ENCODE measurements at regions not wholly inside any gene's neighbourhood (a gene's known extent, or its start where the extent isn't known, plus 50 kb on each side); places are given as distances from the start of the nearest gene placed in this dataset.
"Not testable (repeated sequence)": the region's sequence is repeated elsewhere in the genome, so short reads cannot be mapped to it uniquely, and the experiment has no call there.

DNA sequence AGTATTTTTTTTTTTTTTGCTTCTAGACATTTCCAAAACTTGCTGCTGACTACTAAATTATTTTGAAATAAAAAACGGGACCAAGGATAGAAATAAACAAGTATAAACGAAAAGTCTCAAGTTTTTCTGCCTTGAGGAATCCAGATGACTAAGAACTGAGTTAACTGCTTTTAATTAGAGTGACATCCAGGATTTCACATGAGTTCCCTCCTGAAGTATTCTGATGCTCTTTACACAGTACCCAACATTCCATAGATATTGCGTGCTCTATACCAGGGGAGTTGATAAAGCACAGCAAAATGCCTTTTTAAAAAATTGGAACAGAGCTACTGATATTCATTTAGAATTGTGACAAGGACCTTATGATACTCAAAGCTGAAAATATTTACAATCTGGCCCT, 618.0 kb downstream of the CCDC85A start:
- DNase-seq (ENCODE audit: low spot score) = no peak

- DNase-seq (ENCODE audit: low spot score) = no peak
Measured at GRCh38 chr2:56803596-56803995, 619.8 kb downstream of the CCDC85A start.

GRCh38 chr2:56806924-56807323, 623.1 kb downstream of the CCDC85A start:
- DNase-seq (ENCODE audit: low spot score) = no peak

DNA sequence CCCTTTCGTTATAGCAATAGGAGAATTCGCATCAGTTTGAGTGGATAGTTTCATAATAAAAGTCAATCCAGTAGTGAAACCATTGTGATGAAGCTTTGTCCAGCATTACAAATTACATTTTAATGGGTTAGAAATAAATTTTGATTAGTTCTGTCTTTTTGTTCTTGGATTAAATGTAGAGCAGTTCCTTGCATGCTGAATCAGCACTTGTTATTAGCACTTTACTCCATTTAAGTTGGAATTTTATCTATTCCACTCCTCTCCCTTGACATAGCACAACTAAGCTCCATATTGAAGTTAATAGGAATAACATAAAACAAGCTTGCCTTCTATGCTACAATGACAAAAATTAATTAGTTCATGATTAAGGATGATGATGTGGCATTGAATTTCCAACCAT, 624.1 kb downstream of the CCDC85A start:
- DNase-seq (ENCODE audit: low spot score) = no peak

DNA sequence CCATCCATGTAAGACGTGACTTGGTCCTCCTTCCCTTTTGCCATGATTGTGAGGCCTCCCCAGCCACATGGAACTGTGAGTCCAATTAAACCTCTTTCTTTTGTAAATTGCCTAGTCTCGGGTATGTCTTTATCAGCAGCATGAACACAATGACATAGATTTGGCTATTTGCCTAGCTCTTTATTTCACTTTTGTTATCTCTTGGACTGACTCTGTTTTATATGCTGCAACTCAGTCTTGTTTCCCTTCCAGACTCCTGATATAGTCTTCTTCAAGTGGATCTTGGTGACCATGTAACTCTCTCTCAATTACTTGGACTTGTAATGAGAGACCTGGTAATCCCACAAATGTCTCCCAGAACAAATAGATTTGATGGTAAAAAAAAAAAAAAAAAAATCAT, 627.6 kb downstream of the CCDC85A start:
- DNase-seq (ENCODE audit: low spot score) = no peak

DNA sequence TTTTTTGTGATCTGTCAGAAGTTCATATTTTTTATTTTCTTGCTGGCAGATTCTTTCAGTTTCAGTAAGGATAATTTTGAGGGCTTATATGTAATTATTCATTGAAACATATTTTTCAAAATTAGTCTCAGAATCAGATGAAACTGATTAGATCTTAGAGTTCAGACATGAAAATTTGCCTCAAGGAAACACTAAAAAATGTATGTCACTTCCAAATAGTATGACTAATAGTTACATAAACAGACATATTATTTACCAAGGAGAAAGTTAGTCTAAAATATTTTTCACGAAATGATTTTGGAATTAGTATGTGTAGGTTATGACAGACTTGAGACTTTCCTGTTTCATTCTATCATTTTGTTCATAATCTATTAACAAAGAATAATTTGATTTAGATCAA, 628.6 kb downstream of the CCDC85A start:
- DNase-seq (ENCODE audit: low spot score) = no peak

- no peak for DNase-seq (ENCODE audit: low spot score)
Measured at GRCh38 chr2:56813490-56813889, 629.7 kb downstream of the CCDC85A start.

DNA sequence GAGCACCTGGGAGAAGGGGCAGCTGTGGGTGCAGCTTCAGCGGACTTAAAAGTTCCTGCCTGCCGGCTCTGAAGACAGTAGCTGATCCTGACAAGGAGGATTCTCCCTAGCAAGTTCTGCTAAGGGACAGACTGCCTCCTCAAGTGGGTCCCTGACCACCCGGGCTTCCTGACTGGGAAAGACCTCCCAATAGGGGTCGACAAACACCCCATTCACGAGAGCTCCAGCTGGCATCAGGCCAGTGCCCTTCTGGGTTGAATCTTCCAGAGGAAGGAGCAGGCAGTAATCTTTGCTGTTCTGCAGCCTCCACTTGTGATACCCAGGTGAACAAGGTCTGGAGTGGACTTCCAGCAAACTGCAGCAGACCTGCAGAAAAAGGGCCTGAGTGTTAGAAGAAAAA, 632.9 kb downstream of the CCDC85A start:
- DNase-seq (ENCODE audit: low spot score) = no peak

DNA sequence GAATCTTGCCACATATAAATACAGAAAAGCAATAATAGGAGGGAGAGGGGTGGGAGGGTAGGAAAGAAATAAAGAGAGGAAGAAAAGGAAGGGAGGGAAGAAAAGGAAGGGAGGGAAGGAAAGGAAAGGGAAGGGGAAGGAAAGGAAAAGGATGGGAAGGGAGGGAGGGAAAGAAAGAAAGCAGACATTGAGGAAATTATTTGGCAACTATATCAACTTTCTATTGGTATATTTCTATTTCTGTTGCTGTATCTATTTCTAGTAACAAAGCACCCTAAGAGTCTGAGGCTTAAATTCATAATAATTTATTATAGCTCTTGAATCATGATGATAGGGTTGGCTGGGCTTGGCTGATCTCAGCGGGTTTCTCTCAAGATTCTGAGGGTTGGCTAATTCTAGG, 648.0 kb downstream of the CCDC85A start:
- DNase-seq (ENCODE audit: low spot score) = no peak

- no peak for DNase-seq (ENCODE audit: low spot score)
Measured at GRCh38 chr2:56834686-56835085, 650.9 kb downstream of the CCDC85A start.

GRCh38 chr2:56840009-56840408, 656.2 kb downstream of the CCDC85A start:
- not testable (repeated sequence) for DNase-seq (ENCODE audit: low spot score)

GRCh38 chr2:56860991-56861390, 677.2 kb downstream of the CCDC85A start:
- no peak for DNase-seq (ENCODE audit: low spot score)

DNA sequence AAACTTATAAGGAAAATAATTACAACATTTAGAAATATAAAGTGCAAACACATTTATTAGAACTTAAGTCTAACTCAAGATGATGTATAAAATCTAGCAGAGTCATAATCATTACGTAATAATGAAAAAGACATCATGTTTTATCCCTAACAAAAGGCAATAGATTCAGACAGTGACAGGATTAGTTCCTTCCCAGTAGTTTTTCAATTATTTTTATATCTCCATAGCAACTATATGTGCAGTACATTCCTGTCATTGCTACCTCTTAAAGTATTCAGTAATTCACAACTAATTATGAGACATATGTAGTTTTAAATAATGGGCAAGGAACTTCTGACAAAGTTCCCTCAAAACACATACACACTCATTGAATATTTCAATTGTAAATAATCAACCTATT, 687.9 kb downstream of the CCDC85A start:
- no peak for DNase-seq (ENCODE audit: low spot score)

DNA sequence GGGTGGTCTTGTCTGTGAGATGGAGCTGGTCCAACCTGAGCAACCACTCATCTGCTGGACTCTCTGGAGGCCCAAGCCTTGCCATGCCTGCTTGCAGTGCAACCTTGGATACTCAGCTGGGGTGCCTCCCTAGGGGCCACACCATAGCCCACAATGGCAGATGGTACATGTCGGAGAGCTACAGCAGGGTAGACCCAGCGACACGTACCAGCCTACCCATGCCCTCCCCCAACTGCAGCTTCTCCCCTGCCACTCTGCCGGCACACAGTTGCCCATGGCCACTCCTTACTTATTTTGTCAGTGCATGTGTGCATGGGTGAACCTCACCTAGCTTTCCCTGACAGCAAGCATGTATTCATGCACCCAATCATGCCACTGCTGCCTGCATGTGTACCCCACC, 690.9 kb downstream of the CCDC85A start:
- DNase-seq (ENCODE audit: low spot score) = no peak

- DNase-seq (ENCODE audit: low spot score) = no peak
Measured at GRCh38 chr2:56889738-56890137, 705.9 kb downstream of the CCDC85A start.

DNA sequence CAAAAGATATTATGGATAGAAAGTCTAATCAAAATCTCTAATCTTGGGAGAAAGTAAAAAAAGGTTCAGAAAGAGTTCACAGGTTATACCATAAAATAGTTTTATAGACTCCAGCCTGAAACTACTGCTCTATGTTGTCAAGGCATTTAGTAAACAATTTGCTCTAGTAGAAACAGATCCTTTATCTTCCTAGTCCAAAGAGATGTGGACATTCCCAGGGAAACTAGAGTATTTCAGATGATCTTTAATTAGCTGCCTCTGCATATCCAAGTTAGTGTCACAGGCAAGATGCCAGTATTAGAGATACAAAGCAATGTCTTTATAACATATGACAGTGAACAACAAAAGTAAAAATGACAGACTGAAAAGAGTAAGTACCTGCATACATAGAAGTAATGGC, 708.6 kb downstream of the CCDC85A start:
- no peak for DNase-seq (ENCODE audit: low spot score)

DNA sequence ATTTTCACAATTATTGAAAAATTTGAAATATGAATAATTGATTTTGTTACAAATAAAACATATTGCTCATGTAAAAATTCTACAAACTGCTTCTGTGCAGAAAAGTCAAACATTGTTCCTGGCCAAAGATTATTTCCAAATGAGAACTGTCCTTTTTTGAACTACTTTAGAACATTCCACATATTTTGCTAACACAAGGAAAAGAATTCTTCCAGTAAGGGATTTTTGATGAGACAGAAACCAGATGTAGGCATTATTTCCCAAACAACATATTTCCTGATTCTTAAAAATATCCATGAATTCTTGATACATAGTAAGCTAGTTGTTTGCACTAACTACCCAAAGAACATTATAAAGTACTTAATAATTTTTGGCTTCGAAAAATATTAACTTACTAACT, 715.2 kb downstream of the CCDC85A start:
- DNase-seq (ENCODE audit: low spot score) = no peak

DNA sequence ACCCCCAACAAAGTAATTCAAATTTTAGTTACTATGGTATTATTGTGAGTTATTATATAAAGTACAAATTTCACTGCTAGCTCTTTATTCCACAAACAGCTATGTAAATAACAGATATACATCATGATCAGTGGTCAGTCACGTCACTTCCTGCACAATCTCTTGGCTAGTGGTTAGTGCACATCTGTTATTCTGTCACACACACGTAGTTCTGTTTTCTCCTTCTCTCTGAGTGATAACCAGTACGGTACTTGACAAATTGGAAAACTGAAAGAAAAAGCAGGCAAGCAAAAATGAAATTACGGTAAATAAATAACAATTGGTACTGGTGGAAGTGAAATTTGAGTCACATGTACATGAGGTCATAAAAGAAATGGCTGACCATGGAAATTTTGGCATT, 728.7 kb downstream of the CCDC85A start:
- no peak for DNase-seq (ENCODE audit: low spot score)

DNA sequence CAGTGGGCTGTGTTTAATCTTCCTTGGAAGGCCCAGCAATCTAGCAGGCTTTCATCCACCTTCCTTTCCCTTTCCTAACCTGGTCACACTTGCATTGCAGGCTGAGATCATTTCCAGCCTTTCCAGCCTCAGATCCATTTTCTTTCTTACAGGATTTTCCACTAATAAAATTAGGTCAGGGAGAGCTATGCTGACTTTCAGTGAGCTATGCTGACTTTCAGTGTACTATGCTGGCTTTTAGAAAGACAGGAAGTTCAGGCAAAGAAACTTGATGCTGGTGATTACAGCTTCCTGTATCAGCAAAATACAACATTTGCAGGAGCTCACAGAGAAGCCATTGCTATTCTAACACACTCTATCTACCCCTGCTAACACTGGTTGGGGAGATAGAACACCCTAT, 735.0 kb downstream of the CCDC85A start:
- no peak for DNase-seq (ENCODE audit: low spot score)

DNA sequence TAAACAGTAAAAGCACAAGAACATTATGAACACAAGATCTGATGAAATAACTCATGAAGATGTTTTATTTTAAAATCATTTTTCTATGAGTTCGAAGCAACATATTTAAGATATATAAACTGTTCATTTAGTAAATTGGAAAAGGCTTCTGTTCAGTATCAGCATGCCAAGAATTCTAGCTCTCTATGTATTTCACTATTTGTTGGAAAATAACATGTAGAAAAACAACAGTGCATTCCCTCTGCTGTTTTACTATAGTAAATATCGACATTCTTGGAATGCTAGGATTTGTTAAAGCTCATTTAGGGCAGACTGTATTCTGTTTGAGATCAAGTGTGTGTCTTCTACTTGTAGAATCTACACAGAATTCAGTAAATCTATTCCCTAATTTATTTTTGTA, 750.2 kb downstream of the CCDC85A start:
- no peak for DNase-seq (ENCODE audit: low spot score)

DNA sequence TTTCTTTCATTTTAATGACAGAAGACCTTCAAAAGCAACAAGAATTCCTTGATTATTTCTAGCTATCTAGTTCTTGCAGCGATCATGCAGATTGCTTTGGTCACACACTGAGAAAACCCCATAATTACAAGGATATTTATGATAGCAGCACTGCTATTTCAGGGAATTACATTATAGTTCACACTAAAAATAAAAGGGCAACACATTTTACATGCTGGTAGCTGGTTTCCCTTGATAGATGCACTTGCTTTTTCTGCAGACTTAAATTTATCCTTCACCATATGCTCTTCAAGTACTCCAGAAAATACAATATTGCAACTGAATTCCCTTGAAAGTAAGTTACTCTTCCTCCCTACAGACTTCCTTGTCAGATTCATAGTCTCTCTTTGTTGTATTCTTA, 751.1 kb downstream of the CCDC85A start:
- no peak for DNase-seq (ENCODE audit: low spot score)

- DNase-seq (ENCODE audit: low spot score) = no peak
Measured at GRCh38 chr2:56940054-56940453, 756.3 kb downstream of the CCDC85A start.

GRCh38 chr2:56952871-56953270, 769.1 kb downstream of the CCDC85A start:
- no peak for DNase-seq (ENCODE audit: low spot score)

DNA sequence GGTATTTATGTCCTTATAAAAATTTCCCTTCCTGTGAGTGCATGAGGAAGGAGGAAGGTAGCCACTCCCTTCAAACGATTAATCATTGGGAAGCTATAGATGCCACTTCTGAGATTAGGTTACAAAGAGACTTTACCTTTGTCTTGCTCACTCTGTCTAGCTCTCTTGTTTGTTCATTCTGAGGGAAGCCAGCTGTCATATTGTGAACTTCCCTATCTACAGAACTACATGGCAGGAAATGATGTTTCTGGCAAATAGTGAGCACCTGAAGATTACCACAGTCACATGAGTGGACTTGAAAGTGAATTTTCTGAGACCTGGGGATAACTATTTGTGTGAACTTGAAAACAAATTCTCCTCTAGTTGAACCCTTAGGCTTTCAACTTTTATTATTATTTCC, 776.8 kb downstream of the CCDC85A start:
- no peak for DNase-seq (ENCODE audit: low spot score)

- DNase-seq (ENCODE audit: low spot score) = no peak
Measured at GRCh38 chr2:56962673-56963072, 778.9 kb downstream of the CCDC85A start.
